ENCODE measurements at regions not wholly inside any gene's neighbourhood (a gene's known extent, or its start where the extent isn't known, plus 50 kb on each side); places are given as distances from the start of the nearest gene placed in this dataset.

- H3K27me3 ChIP-seq (replicated peaks in 1 of 4; ENCODE audit: control extremely low read depth in 1 of 4, control insufficient read depth in 3 of 4, insufficient read depth in 4 of 4, low read length in 3 of 4): no peaks in the 10 kb centered on the region
- H3K36me3 ChIP-seq (replicated peaks in 1 of 2; ENCODE audit: control extremely low read depth in 1 of 2, control insufficient read depth in 1 of 2, extremely low read depth in 1 of 2, insufficient read depth in 2 of 2, low read length in 1 of 2): no peaks in the 10 kb centered on the region
- peak overlapping the region; percentile 8 for H3K4me3 Mint-ChIP-seq
- peaks cover 18 to 29% of the 10 kb centered on the region in 2 donors for H3K4me1 ChIP-seq (ENCODE audit: control insufficient read depth in 2 of 2, insufficient read depth in 2 of 2, low read length in 2 of 2)
- no peak overlapping the region for H3K4me3 ChIP-seq (ENCODE audit: control extremely low read depth in 1 of 5, extremely low read depth in 1 of 5, insufficient read depth in 1 of 5, low read depth in 2 of 5, low read length in 4 of 5)
- intact Hi-C loops (cut with micrococcal nuclease): no loop called here
- H3K27ac Mint-ChIP-seq: no peak overlapping the region
- DNase-seq (no peak), ATAC-seq (ENCODE audit: low read depth) (no peak)
- no peaks in the 10 kb centered on the region for H4K20me1 ChIP-seq (ENCODE audit: control insufficient read depth, insufficient read depth, low read length, poor library complexity, severe bottlenecking)
- H3K9ac ChIP-seq (ENCODE audit: low read length): no peak overlapping the region
- POLR2A ChIA-PET: interaction anchor here (0.7 kb wide), 1 partner anchor 406 kb away, joined by 3 read pairs; no protein-coding TSS in a partner anchor
- no peaks in the 10 kb centered on the region for H3K9me3 ChIP-seq (ENCODE audit: control extremely low read depth in 1 of 3, control insufficient read depth in 2 of 3, insufficient read depth in 1 of 3, low read length in 2 of 3)
- H3K4me1 Mint-ChIP-seq: peaks cover 23% of the 10 kb centered on the region
- no peaks in the 10 kb centered on the region for H3K9me3 Mint-ChIP-seq (ENCODE audit: insufficient read depth)
- CTCF ChIA-PET: no interaction called here
- H3K27ac ChIP-seq (ENCODE audit: low read length in 2 of 2): no peak overlapping the region
- peak overlapping the region; percentile 23 for H3K4me2 ChIP-seq (replicated peaks; ENCODE audit: low read depth, low read length, poor library complexity, severe bottlenecking)
- peaks cover 14% of the 10 kb centered on the region for H3K27me3 Mint-ChIP-seq
- no peak overlapping the region for H2AFZ ChIP-seq (ENCODE audit: insufficient read depth, low read depth, low read length, poor library complexity, severe bottlenecking)
- no peaks in the 10 kb centered on the region for H3K79me2 ChIP-seq (ENCODE audit: control insufficient read depth, insufficient read depth, low read length)
- TF ChIP-seq CTCF (IDR thresholded peaks at IDR 0.05): no peak
- no peak for TF ChIP-seq EZH2 (IDR thresholded peaks at IDR 0.05; ENCODE audit: borderline replicate concordance, insufficient read depth, low read depth, low read length, poor library complexity, severe bottlenecking)
- 100% methylated on average over 1 of the region's 9 CpGs for WGBS (ENCODE audit: insufficient coverage)
These were observed 284.9 kb upstream of the TBC1D5 start for GRCh38 chr3:18027161-18027939.

- Histone ChIP-seq H4K20me1 (ENCODE audit: control insufficient read depth, insufficient read depth, low read length, poor library complexity, severe bottlenecking) (no peaks in the 10 kb centered on the region), H3K9ac (ENCODE audit: low read length) (no peak overlapping the region), H3K4me1 (ENCODE audit: control insufficient read depth in 2 of 2, insufficient read depth in 2 of 2, low read length in 2 of 2) (peaks cover 18 to 29% of the 10 kb centered on the region in 2 donors), H3K4me3 (ENCODE audit: control extremely low read depth in 1 of 5, extremely low read depth in 1 of 5, insufficient read depth in 1 of 5, low read depth in 2 of 5, low read length in 4 of 5) (no peak overlapping the region), H2AFZ (ENCODE audit: insufficient read depth, low read depth, low read length, poor library complexity, severe bottlenecking) (no peak overlapping the region), H3K9me3 (ENCODE audit: control extremely low read depth in 1 of 3, control insufficient read depth in 2 of 3, insufficient read depth in 1 of 3, low read length in 2 of 3) (no peaks in the 10 kb centered on the region), H3K27me3 (replicated peaks in 1 of 4; ENCODE audit: control extremely low read depth in 1 of 4, control insufficient read depth in 3 of 4, insufficient read depth in 4 of 4, low read length in 3 of 4) (peaks cover 0 to 3% (median 0%) of the 10 kb centered on the region in 4 experiments), H3K27ac (ENCODE audit: low read length in 2 of 2) (no peak overlapping the region), H3K4me2 (replicated peaks; ENCODE audit: low read depth, low read length, poor library complexity, severe bottlenecking) (no peak overlapping the region), H3K79me2 (ENCODE audit: control insufficient read depth, insufficient read depth, low read length) (no peaks in the 10 kb centered on the region), H3K36me3 (replicated peaks in 1 of 2; ENCODE audit: control extremely low read depth in 1 of 2, control insufficient read depth in 1 of 2, extremely low read depth in 1 of 2, insufficient read depth in 2 of 2, low read length in 1 of 2) (no peaks in the 10 kb centered on the region)
- Mint-ChIP-seq H3K4me3 (no peak overlapping the region), H3K27me3 (peaks cover 17% of the 10 kb centered on the region), H3K27ac (no peak overlapping the region), H3K9me3 (ENCODE audit: insufficient read depth) (no peaks in the 10 kb centered on the region), H3K4me1 (peaks cover 21% of the 10 kb centered on the region)
- ATAC-seq (ENCODE audit: low read depth) (no peak), DNase-seq (no peak)
- 79% methylated on average over 2 of the region's 3 CpGs for WGBS (ENCODE audit: insufficient coverage)
- POLR2A ChIA-PET: no interaction called here
- CTCF ChIA-PET: no interaction called here
- TF ChIP-seq EZH2 (IDR thresholded peaks at IDR 0.05; ENCODE audit: borderline replicate concordance, insufficient read depth, low read depth, low read length, poor library complexity, severe bottlenecking) (no peak), CTCF (IDR thresholded peaks at IDR 0.05) (no peak)
- intact Hi-C loops (cut with micrococcal nuclease): no loop called here
These were observed 282.3 kb upstream of the TBC1D5 start for GRCh38 chr3:18024715-18025114.

All from B cell (primary cell).